NCI-H1930 (cell line): ENCODE measurements at regions not wholly inside any gene's neighbourhood (a gene's known extent, or its start where the extent isn't known, plus 50 kb on each side); places are given as distances from the start of the nearest gene placed in this dataset.

Source experiments
- DNase-seq, 2 experiments: peaks; one replicate each; lab custom pipeline; 2025; lab: John Stamatoyannopoulos, UW

- no peak for DNase-seq
Measured at GRCh38 chr7:84482476-84482875, 287.9 kb upstream of the SEMA3A start.

- no peak for DNase-seq
Measured at GRCh38 chr7:84479059-84479458, 284.5 kb upstream of the SEMA3A start.

- no peak for DNase-seq
Measured at GRCh38 chr7:84477786-84478478, 283.3 kb upstream of the SEMA3A start.

GRCh38 chr7:84474436-84474835 is 279.8 kb upstream of the SEMA3A start:
- no peak for DNase-seq

DNA sequence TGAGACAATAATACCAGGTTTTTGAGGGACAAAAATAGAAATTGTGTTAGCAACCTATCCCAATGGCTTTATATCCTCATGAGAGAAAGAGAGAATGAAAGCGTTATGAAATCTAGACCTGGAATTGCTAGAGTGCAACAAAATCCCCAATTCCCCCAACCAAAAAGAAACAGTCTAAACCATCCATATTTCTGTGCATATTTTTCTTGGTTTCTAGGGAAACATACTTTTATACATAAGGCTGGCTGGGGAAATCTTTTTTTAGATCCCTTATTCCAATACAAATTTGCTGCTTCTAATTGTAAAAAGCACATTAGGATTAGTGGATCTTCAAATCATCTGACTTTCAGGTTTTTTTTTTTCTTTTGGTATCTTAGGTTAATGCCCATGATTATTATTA is 277.0 kb upstream of the SEMA3A start:
- no peak for DNase-seq

- DNase-seq: no peak
Measured at GRCh38 chr7:84469034-84469433, 274.4 kb upstream of the SEMA3A start.

GRCh38 chr7:84462259-84462658 is 267.7 kb upstream of the SEMA3A start:
- no peak for DNase-seq

GRCh38 chr7:84461093-84461492 is 266.5 kb upstream of the SEMA3A start:
- no peak for DNase-seq

GRCh38 chr7:84455788-84456187 is 261.2 kb upstream of the SEMA3A start:
- DNase-seq: no peak

GRCh38 chr7:84454174-84454959 is 259.8 kb upstream of the SEMA3A start:
- DNase-seq: no peak

DNA sequence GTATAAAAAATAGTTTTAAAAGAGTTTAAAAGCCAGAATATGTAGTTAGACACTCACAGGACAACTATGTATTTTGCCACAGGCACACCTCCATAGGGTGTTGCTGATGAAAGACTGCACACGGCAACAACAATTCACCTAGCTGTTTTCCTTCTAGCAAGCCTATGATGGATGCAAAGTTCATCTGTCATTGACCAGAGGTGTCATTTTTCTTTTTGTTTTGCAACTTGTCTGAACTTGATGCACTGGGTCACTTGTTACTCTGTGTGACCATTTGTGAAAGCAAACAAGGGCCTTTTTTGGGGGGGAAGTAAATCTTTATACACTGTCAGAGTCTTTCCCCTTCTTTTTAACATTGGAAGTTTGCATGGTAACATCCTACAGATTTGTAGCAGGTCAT is 258.0 kb upstream of the SEMA3A start:
- DNase-seq: no peak

- DNase-seq: no peak
Measured at GRCh38 chr7:84450772-84451171, 256.2 kb upstream of the SEMA3A start.

DNA sequence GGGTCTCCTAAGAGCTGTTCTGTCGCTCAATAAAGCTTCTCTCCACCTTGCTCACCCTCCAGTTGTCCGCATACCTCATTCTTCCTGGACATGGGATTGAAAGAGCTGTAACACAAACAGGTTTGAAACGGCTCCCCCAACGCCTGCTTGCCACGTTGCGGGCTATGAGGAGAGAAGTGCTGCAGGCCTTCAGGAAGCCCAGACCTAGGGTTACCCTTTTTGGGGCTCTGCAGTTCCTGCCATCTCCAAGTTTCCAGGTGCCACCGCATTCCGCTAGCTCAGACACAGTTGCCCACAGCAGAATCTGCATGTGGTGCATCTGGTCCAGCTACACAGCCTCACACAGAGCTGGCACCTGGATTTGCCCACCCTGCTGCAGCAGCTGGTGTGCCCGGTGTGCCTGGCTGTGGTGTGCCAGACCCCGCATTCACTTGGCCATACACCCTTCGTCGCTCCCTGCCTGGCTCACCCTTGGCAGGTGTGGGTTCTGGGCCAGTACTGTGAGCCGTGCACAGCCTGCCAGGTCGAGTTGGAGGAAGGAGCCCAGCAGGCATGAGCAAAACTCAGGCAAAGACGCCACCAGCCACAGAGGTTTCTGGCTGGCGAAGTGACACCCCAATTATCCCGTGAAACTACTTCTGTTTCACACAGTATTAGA is 253.2 kb upstream of the SEMA3A start:
- DNase-seq: no peak

- DNase-seq: no peak
Measured at GRCh38 chr7:84446991-84447480, 252.4 kb upstream of the SEMA3A start.

DNA sequence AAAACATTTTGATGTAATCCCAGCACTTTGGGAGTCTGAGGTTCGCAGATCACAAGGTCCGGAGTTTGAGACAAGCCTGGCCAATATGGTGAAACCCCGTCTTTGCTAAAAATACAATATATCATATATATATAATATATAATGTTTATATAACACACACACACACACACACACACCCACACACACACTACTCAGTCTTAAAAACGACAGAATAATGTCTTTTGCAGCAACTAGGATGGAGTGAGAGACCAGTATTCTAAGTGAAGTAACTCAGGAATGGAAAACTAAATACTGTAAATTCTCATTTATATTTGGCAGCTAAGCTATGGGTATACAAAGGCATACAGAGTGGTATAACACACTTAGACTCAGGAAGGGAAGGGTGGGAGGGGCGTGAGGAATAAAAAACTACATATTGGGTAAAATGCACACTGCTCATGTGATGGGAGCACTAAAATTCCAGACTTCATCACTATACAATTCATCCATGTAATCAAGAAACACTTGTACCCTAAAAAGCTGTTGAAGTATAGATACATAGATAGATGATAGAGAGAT is 231.2 kb upstream of the SEMA3A start:
- DNase-seq: no peak

GRCh38 chr7:84422790-84423189 is 228.2 kb upstream of the SEMA3A start:
- DNase-seq: no peak

DNA sequence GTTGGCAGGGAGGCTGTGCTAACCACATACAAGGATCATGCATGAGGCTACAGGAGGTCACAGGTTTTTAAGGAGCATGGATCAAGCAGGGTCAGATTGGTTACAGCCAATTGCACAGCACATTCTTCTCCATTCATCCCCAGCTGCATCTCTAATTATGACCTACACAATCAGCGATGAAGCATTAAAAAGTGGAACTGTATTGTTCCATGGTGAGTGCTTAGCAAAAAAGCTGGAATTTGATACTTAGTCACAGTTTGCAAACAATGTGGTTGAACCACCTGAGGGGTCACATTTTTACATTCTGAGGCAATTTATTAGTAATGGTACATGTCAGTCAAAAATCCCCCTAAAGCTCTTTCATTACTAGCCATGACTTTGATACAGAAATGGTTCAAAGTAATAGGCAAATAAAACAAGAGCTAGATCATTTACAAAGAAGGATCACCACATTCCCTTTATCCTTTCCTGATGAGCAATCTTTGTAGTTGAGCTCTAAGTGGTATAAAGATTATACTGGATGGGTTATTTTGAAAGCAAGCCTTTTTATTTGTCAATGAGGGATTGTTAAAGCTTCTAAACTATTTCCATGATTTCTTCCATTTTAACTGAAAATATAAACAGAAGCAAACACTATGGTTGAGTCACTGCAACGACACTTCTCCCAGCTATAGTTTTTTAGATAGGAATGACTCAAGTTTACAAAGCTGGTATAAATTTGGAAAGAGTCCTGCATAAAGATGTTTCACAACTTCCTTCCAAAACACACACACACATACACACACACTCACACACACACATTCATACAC is 217.8 kb upstream of the SEMA3A start:
- DNase-seq: peak; percentile 55 to 60

GRCh38 chr7:84399661-84400060 is 205.1 kb upstream of the SEMA3A start:
- no peak for DNase-seq

GRCh38 chr7:84394219-84394618 is 199.6 kb upstream of the SEMA3A start:
- DNase-seq: no peak

GRCh38 chr7:84393786-84394185 is 199.2 kb upstream of the SEMA3A start:
- DNase-seq: no peak

- no peak for DNase-seq
Measured at GRCh38 chr7:84390845-84391244, 196.3 kb upstream of the SEMA3A start.

- no peak for DNase-seq
Measured at GRCh38 chr7:84389242-84389641, 194.7 kb upstream of the SEMA3A start.
